ENCODE measurements at regions not wholly inside any gene's neighbourhood (a gene's known extent, or its start where the extent isn't known, plus 50 kb on each side); places are given as distances from the start of the nearest gene placed in this dataset.

DNA sequence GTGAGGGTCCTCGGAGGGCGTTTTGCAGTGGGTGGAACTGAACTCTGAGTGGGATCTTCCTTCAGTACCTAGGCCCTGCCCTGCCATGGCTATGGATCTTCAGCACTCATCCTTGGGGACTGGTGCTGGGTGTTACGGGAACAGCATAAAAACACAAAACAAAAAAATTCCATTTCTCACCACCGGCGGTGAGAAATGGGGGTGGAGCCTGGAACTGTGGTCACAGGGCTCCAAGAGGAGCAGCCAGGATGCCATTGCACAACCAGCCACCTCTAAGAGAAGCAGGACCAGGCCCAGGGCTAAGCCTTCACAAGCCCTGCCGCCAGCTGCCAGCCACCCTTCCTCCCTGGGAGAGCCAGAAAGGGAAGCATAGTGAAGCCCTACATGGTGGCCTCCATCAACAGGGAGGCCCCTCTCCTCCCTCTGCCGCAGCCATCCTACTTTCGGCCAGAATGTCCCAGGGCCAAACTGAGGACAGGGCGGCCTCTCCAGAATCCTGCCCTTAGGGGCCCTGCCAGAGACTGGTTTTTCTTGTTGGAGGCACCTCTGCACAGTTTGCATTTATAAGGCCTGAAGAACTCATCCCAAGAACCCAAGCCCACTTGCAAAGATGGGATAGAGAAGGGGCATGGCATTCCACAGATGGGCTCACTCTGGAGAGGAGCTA lies 76.5 kb downstream of the VCPKMT start:
- peak; percentile 81 for DNase-seq

DNA sequence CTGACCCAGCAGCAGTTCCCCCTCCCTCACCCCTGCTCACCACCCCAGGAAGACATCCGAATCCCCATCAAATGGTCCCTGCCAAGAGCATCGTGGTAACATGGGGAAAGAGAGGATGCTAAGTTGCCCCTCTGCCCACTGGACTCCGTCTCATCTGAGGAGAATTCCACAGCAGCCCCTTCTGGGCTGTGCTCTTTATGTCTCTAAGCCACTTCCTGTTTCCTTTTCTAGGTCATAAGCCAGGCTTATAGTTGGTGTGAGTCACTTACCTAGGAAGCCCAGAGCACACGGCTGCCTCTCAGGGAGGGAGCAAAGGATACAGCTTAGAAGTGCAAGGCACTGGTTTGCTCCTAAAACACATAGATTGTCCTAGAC lies 76.0 kb downstream of the VCPKMT start:
- peak; percentile 88 for DNase-seq

DNA sequence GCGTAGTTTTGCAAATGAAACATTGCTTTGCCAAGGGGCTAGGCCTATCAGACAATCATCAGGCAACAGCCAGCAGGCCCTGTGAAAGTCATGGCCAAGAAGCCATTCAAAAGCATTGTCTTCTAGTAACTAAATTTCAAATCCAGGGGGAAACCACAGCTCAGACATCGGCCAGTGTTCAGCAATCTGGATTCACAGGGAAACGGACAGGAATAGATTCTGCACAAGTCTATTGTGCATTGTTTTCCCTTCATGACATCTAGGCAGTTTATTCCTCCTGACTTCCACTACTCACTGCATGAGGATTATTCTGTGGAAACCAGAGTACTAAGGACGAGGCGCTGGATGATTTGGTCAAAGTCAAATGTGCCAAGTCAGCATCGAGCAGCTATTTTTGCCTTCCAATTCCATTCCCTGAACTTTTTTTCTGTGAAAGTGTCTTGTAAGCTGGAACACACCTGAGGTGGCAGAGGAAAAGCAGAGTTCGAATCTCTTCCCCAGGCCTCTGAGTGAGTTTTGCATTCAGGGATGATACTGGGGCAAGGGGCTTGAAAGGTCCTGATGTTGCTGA lies 75.4 kb downstream of the VCPKMT start:
- DNase-seq = no peak

DNA sequence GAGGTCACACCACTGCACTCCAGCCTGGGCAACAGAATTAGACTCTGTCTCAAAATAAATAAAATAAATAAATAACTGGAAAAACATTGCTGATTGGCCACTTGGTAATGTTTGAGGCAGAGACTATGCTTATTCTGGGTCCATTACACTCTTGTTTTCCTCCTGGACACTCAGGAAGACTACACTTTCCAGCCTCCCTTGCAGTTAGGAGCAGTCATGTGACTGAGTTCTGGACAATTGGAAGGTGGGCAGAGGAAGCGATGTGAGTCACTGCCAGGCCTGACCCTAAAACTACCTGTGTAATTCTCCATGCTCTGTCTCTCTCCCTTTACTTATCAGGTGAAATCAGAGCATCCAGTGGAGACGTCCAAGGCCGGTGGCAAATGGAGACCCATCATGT lies 74.4 kb downstream of the VCPKMT start:
- DNase-seq = no peak

DNA sequence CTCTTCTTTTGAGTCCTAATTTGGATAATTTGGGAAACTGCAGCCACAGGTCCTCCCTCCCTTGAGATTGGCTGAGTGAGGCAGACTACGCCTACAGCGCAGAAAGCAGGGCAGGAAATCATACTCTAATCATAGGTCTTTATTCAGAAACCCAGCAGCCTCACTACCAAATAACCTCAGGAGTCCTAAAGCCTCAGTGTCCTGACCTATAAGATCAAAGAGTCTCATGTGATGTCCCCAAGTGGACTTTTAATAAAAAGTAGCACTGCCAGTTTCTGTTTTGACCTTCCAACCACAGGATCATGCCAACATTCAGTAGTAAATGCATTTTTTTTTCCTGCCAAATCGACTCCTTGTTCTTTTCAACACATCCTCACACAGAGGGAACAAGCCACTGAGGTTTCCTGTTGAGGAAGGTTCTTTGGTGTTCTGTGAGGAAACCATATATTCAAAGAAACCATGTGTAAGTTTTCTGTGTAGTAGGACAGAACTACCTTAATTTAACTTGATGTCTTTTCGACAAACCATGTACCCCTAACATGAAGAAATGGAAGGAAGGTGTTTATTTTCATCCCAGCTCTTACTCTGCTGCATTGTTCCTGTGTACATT lies 72.2 kb downstream of the VCPKMT start:
- no peak for DNase-seq

DNA sequence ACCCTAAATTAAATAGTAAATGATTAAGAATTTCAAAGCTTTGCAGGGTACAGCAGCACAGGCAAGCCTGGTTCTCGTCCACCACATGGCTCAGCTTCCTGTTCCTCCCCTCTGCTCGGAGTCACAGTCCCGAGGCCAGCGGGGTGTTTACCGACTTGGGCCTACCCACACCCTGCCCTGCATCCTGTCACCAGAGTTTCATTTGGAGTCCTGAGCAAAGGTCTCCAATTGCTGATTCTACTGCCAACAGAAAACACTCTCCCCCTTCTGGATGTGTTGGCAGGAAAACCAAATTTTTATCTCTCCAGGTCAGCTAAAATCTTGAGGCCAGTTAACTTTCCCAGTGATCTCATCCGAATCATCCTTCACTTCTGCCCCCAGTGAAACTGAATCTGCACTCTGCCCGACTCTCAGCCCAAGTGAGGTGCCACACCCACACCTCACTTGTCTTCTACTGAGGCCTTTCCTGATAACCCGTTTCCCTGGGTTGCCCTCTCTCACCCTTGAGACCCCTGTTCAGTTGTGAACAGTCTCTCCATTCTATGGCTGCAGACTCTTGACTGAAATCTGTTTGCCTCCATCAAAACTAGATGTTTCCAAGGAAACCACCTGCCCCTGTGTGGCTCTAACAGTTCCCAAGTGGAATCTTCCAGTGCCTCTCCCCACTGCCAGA lies 71.2 kb downstream of the VCPKMT start:
- peak; percentile 89 for DNase-seq

DNA sequence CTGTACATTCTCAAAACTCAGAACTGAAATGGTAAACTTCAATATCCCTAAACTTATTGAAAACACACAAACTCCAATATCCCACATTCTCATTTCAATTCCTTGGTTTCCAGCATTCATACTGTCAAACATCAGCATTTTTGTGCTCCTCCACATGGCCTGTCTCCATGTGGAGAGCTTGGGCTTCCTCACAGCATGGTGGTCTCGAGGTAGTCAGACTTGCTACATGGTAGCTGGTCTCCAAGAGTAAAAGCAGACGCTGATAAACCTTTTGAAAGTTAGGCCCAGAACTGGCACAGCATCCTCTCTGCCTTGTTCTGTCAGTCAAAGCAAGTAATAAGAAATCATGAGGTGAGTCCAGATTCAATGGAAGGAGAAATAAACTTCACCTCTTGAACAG lies 70.5 kb downstream of the VCPKMT start:
- DNase-seq = no peak

DNA sequence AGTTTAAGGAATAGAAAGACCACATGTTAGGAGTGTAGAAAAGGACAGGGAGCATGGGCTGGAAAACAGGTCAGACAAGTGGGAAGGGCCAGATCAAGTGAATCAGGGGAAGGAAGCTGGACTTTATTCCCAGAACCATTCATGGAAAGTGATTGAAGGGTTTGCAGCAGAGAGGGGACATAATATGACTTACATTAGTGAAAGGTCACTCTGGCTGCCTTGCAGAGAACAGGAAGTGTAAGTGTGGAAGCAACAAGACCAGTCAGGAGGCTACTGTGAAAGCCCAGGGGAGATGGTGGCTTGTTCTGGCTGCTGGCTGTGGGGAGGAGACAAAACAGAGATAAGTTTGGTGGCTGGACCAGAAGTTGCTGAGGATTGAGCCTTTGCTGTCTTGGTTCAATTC lies 69.1 kb downstream of the VCPKMT start:
- peak; percentile 41 for DNase-seq

DNA sequence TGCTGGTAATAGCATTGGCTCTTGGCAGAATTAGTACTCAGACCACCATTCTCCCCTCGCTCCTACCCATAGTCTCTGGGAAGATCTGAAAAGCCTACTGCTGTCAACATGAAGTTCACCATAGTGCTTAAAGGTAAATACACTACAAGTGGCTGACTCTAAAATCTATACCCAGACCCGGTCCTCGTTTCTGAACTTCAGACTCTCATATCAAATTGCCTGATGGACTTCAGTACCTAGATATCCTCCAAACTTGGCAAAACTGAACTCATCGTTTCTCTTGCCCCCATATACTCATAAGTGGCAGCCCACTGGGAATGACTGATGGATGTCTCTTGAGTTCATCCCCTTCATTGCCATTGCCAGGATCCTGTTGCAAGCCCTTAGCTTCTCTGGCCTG lies 67.3 kb downstream of the VCPKMT start:
- no peak for DNase-seq

DNA sequence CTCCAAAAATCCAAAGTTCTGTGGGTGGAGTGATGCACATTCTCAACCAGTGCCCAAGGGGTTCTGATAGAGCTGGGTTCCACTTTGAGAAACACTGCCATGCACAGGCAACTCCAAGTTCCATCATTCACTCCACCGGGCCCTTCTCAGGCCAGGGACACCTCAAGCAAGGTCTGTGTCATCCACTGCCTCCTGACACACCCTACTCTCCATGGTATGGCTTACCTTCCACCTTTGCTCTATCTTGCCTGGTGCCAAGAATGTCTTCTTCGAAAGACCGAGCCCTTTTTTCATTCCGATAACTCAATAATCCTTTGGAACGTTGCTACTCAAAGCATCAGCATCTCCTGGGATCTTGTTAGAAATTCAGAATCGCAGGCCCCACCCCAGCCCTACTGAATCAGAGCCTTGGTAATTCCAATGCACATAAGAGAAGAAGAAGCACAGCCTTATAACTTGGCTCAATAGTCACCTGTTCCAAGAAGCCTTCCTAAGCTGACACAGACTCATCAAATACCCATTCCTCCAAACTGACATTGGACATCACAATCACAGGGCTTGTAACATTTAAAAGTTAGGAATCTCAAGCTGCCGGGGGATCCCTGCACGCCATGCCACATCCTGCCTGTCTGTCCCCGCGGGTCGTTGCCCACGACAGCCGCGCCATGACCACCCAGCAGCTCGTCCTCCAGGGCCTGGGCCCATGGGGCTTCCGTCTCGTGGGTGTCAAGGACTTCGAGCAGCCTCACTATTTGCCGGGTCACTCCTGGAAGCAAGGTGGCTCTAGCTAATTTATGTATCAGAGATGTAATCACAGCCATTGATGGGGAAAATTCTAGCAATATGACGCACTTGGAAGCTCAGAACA lies 66.4 kb downstream of the VCPKMT start:
- no peak for DNase-seq

DNA sequence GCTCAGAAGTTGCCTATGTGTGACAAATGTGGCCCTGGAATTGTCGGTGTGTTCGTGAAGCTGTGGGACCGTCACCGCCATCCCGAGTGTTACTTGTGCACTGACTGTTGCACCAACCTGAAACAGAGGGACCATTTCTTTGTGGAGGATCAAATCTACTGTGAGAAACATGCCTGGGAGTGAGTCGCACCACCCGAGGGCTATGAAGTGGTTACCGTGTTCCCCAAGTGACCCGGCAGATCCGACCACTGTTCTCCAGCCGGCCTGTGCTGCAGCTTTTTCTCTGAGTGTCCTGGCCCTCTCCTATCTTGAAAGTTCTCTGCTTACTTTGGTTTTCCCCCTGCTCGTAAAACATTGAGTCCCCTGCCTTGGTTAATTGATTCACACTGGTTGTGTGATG lies 65.3 kb downstream of the VCPKMT start:
- DNase-seq = no peak

DNA sequence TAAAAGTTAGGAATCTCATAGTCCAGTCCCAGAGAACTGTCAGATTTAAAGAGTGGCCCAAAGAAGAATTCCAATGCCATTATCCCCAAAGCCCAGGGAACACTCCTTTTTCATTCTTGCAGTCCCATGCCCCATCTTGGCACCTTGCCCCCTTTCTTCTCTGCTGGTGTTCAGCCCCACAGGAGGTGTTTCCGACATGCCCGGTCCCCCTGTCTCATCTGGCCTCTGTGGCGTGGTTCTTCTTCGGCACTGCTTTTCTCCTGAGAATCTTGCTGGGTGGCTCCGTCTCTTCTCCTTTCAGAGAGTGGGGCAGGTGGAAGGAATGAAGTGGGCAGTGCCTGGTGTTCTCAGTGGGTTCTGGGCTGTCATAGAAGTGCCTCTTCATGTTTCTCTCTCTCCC lies 64.7 kb downstream of the VCPKMT start:
- DNase-seq = no peak

DNA sequence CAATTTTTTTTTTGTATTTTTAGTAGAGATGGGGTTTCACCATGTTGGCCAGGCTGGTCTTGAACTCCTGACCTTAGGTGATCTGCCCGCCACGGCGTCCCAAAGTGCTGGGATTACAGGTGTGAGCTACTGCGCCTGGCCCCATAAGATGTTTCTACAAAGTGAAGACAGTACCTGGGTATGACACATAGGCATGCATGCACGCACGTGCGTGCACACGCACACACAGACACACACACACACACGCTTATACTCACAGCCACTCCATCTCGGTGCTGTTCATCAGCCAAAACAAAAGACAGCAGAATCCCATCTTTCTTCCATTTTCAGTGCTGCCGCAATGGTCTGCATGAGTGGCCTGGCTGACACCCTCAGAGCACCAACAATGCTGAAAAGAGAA lies 63.9 kb downstream of the VCPKMT start:
- no peak for DNase-seq

DNA sequence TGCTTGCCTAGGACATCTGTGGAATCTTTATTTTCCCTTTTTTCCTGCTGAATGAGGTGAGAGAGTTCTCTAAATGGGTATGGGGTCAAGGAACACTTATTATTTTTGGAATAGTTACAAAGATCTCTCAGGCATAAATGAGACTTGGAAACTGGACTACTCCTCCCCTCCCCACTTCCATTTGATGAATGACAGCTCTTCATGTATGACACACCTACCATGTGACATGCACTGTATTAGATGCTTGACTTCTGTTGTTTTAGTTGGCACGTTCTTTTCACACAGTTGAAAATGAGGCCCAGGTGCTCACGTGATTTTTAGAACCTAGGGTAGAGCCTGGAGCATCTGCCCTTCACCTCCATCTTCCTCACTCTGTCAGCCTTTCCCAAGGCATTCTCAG lies 62.4 kb downstream of the VCPKMT start:
- DNase-seq = no peak

DNA sequence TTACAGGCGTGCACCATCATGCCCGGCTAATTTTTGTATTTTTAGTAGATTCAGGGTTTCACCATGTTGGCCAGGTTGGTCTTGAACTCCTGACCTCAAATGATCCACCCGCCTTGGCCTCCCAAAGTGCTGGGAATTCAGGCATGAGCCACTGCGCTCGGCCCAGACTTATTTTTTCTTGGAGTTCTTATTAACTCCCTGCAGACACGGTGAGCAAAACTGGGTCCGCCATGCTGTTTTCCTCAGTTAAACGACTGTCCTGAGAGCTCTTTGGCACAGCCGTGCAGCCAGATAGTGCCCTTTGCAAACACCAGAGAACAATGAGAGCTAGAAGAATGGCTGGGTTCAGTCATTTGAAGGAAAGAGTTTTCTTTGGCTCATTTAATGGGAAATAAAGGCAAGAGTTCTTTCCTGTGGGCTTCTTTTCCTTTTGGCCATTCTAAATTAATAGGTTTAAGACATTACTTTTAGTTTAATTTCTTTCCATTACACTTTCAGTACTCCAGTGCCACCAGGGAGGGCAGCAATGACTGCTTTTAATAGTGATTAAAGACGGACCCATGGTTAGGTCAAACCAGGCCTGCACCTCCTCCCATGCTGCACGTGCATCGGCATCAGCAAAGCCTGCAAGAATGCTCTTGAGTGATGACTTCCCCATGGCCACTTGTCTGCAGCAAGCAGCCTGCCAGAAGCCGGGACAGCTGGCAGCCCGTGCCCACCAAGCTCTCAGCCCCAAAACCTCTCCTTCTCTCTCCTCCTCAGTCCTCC lies 60.7 kb downstream of the VCPKMT start:
- DNase-seq = no peak

DNA sequence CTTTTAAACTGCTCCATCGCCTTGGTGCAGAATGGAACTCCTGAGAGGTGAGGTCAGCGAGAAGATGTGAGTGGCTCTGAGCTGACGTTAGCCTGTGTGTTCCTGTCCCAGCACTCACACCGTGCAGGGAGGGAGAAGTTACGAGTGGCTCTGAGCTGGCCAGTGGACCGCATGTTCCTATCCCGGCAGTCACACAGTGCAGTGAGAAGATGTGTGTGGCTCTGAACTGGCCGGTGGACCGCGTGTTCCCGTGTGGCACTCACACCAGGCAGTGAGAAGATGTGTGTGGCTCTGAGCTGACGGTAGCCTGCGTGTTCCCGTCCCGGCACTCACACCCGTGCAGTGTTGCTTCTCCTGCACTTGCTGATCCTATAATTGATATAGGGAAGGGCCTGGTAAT lies 59.9 kb downstream of the VCPKMT start:
- no peak for DNase-seq

DNA sequence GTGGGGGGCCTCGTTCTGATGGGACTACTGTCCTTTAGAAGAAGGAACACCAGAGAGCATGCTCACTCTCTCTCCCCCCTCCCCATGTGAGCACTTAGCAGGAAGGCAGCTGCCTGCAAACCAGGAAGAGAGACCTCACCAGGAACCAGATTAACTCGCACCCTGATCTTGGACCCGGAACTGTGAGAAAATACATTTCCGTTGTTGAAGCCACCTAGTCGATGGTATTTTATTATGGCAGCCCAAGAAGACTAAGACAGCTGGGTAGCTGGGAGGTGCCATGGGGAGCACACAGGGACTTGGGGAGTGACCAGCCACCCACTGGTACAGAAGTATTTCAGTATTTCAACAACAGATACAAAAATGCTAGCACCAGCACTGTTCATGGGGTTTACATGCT lies 59.0 kb downstream of the VCPKMT start:
- no peak for DNase-seq

DNA sequence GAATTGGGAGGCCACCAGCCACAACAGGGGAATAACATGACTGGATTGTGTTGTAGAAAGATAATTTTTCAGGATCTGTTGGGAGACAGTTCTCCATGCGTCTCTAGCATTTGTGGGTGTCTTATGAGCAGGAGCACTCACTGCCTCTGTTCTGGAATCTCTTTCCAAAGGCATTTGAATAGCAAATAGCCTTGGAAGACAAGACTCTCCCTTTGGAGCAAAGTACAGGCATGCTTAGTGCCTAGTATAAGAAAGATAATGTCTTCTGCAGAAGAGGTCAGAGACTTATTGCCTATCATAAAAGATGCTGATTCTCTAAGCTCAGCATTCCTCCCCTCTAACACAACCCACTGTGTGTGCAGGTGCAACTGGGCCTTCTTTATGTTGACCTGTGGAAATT lies 58.3 kb downstream of the VCPKMT start:
- no peak for DNase-seq
